VCaP (cell line): ENCODE measurements at regions not wholly inside any gene's neighbourhood (a gene's known extent, or its start where the extent isn't known, plus 50 kb on each side); places are given as distances from the start of the nearest gene placed in this dataset.

Experiments used
- H3K27ac ChIP-seq: fragments of 450-650 bp; 2 replicates; pipeline ENCODE4 v1.5.1; 2017
- TF ChIP-seq, protein P1 (sequence below): fragments of 450-650 bp; conservative IDR thresholded peaks from 2 replicates; pipeline ENCODE4 v1.5.1; 2017; ENCODE audit warnings: mild to moderate bottlenecking, moderate library complexity

DNA sequence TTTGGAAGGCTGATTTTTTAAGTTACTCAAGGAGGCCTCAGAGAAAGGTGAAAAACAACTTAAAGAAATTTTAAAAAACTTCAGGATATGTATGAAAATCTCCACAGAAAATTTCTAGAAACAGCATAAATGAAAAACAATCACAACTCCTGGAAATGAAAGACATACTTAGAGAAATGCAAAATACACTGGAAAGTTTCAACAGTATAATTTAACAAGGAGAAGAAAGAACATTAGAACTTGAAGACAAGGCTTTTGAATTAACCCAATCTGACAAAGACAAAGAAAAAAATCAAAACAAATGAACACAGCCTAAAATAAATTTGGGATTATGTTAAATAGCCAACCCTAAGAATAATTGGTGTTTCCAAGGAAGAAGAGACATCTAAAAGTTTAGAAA lies 300.5 kb downstream of the ANTXR2 start:
- TF ChIP-seq, protein P1, sequence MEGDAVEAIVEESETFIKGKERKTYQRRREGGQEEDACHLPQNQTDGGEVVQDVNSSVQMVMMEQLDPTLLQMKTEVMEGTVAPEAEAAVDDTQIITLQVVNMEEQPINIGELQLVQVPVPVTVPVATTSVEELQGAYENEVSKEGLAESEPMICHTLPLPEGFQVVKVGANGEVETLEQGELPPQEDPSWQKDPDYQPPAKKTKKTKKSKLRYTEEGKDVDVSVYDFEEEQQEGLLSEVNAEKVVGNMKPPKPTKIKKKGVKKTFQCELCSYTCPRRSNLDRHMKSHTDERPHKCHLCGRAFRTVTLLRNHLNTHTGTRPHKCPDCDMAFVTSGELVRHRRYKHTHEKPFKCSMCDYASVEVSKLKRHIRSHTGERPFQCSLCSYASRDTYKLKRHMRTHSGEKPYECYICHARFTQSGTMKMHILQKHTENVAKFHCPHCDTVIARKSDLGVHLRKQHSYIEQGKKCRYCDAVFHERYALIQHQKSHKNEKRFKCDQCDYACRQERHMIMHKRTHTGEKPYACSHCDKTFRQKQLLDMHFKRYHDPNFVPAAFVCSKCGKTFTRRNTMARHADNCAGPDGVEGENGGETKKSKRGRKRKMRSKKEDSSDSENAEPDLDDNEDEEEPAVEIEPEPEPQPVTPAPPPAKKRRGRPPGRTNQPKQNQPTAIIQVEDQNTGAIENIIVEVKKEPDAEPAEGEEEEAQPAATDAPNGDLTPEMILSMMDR: no peak
- H3K27ac ChIP-seq: no peak overlapping the region

DNA sequence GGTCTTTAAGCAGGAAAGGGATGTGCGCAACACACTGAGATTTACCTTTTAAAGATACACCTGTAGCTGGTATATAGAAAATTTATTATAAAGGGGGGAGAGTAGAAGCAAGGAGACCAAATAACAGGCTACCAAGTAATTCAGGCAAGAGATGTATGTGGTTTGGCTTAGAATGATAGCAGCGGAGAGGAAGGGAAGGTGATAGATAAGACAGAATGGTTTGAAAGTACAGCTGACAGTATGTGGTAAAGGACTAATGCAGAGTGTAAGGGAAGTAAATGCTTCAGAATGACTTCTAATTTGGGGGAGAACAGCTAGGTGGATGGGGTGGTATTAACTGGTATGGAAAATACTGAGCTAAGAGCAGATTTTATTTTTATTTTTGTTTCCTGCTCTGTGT lies 308.9 kb downstream of the ANTXR2 start:
- TF ChIP-seq, protein P1: no peak

DNA sequence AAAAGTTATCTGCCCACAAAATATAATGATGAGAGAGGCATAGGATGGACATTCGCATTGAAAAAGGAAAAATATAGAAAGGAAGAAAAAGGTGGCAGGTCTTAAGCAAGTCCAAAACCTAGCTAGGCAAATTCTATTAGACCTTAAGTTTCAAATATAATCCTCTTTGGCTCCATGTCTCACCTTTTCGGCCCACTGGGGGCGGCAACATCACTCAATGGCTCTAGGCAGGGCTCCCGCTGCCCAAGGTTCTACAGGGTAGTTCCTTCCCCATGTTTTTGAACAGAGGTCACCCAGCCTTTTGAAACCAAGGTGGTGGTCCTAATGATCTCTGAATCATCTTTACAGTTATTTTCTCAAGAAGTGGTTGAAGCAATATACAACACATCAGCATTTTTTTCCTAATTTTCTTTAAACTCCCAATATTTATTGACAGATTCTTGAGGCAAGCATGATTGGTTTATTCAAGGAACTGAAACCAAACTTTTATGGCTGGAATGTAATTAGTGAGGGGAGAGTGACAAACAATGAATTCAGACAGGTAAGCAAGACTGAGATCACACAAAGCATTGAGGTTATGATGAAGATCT lies 309.4 kb downstream of the ANTXR2 start:
- no peak overlapping the region for H3K27ac ChIP-seq
- TF ChIP-seq, protein P1: no peak

More for the DNA sequence above, 308.9 kb downstream of the ANTXR2 start:
- no peak overlapping the region for H3K27ac ChIP-seq

DNA sequence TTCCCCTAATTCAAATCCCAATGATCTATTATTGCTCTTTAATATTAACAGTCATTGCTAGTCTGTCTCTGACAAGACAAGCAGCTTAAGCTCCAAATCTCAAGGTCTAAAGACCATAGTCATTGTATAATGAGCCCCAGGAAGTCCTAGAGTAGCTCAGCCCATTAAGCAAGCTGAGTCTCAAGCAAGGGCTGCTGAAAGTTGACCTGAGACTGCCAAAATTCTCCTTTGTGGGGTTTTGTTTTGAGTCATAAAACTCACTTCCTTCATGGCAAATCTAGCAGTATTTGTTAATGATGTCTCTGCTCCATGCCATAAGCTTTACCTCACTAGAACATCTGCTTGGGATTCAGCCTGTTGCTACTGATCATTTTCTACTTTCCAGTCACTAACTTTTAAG lies 313.2 kb downstream of the ANTXR2 start:
- TF ChIP-seq, protein P1: no peak
- H3K27ac ChIP-seq: no peak overlapping the region

DNA sequence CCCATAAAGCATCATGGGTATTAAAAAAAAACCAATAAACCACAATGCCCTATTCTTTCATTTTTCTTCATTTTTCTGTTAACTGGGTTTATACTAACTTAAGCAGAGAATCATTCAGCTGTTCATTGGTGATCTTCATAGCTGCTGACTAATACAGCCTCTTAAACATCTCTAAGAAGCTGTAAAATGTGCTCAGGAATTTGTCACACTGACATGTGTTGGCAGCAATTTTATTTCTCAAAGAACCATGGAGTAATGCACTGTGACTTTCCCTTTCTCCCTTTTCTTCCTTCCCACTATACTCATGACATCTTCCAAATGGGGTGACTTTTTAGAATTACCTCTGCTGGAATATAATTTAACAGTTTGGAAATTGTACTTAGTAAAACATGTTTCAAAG lies 315.4 kb downstream of the ANTXR2 start:
- TF ChIP-seq, protein P1: no peak
- no peak overlapping the region for H3K27ac ChIP-seq

DNA sequence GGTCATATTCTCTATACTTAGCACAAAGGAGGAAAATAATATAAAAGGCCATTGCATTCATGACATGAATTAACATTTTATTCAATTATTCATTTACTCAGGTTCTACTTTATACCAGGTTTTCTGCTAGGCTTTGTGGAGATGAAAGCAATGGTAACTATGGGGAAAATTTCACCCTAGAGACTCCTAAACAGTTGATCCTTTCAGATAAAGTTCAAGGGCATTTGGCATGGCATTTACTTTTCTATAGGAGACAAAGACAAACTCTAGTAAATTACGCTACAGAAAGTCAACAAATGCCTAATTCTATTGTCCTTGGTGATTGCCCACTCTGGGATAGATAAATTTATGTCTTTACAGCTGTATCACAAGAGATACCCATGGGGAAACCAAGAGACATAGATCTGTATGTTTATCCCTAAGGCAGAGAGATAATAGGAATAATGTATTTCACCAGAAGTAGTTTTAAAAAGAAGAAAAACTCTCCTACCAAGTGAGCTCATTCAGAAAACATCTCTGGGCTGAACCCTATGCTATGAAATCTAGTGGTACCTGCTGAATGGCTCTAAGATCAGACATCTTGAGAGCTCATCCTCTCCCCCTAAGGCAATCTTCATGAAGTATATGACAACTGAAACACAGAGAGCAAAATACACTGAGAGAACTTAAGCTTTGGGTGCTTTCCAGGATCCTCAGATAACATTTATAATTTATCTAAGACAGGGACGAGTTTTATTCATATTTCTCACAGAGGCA lies 316.7 kb downstream of the ANTXR2 start:
- H3K27ac ChIP-seq: no peak overlapping the region
- TF ChIP-seq, protein P1: no peak

DNA sequence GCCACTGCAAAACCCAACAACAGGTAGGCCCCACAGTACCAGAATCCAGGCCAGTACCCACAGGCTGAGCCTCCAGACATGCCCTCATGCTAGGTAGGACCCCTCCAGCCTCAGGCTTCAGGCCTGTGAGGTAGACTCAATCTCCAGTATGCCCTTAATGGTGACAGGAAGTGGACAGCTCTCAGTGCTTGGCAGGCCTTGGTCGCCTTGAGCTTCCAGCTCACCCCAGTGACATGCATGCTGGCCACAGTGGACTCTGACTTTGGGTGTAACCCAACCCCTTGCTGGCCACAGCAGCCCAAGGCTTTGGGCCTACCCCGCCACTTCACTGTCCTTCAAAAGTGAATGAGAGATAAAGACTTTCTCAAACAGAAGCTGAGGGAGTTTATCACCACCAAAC lies 324.2 kb downstream of the ANTXR2 start:
- H3K27ac ChIP-seq: no peak overlapping the region
- TF ChIP-seq, protein P1: no peak
